Activated naive CD8-positive, alpha-beta T cell treated with anti-CD3 and anti-CD28 coated beads, Interleukin-2, amount 50 U/mL, for 24 hours (primary cell): ENCODE measurements at regions not wholly inside any gene's neighbourhood (a gene's known extent, or its start where the extent isn't known, plus 50 kb on each side); places are given as distances from the start of the nearest gene placed in this dataset.
"Not testable (repeated sequence)": the region's sequence is repeated elsewhere in the genome, so short reads cannot be mapped to it uniquely, and the experiment has no call there.

Experiments used
- ATAC-seq: fragments of 150-1000 bp; cut with Tn5 transposase; one replicate; pipeline ENCODE4 v1.10.0; 2021
- DNase-seq: peaks from one replicate; pipeline ENCODE4 v3.0.0; 2021
- H3K27ac Mint-ChIP-seq: one replicate; pipeline ENCODE4 v1.8.0; 2021; ENCODE audit warnings: mild to moderate bottlenecking, mixed read lengths
- H3K27me3 Mint-ChIP-seq: one replicate; pipeline ENCODE4 v1.8.0; 2021; ENCODE audit warnings: mixed read lengths
- H3K36me3 Mint-ChIP-seq: one replicate; pipeline ENCODE4 v1.8.0; 2021; ENCODE audit warnings: low read depth, mixed read lengths
- H3K4me1 Mint-ChIP-seq: one replicate; pipeline ENCODE4 v1.8.0; 2021; ENCODE audit warnings: mixed read lengths
- H3K4me3 Mint-ChIP-seq: one replicate; pipeline ENCODE4 v1.8.0; 2021; ENCODE audit warnings: mild to moderate bottlenecking, moderate library complexity, mixed read lengths
- H3K9me3 Mint-ChIP-seq: one replicate; pipeline ENCODE4 v1.8.0; 2021; ENCODE audit warnings: mixed read lengths

DNA sequence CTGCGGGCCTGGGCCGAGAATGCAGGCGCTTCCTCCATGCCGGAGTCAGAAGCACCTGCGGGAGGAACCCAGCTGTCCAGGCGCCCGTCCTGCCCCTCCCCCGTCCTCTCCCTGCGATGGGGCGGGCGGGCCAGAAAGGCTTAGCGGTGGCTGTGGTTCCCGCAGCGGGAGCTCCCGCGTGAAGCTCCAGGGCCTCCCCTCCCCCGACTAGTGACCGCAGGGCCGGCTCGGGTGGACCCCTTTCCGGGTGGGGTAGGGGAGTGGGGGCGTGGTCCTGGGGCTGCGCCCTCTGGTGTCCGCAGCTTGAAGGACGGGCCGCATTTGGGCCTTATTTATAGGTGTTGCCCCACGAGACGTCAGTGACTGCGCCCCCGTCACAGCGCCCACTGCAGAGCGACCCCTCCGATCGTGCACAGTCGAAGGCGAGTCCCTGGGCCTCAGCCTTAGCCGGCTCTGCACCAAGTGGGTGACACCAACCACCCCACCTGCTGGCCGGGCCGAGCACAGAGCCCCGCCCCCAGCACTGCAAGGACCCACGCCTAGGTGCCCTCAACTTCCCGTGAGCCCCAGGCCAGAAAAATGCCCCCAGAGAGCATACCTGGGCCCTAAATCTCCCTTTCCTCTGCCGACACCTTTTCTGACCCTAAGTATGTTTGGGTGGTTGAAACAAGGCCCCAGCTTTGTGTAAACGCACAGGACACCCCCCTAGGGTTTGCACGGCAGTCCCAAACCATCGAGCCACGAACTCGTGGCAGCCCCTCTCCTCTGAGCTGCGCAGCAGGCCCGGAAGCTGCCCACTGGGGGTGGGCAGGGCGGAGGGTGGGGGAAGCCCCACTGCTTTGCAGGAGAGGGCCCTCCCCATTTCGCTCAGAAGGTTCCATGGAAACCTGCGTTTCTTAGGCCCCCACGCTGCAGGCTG lies 252.4 kb downstream of the ANKRD30B start:
- H3K4me1 Mint-ChIP-seq, H3K27ac Mint-ChIP-seq, H3K9me3 Mint-ChIP-seq, H3K36me3 Mint-ChIP-seq, H3K27me3 Mint-ChIP-seq, DNase-seq, H3K4me3 Mint-ChIP-seq, ATAC-seq: not testable (repeated sequence)

DNA sequence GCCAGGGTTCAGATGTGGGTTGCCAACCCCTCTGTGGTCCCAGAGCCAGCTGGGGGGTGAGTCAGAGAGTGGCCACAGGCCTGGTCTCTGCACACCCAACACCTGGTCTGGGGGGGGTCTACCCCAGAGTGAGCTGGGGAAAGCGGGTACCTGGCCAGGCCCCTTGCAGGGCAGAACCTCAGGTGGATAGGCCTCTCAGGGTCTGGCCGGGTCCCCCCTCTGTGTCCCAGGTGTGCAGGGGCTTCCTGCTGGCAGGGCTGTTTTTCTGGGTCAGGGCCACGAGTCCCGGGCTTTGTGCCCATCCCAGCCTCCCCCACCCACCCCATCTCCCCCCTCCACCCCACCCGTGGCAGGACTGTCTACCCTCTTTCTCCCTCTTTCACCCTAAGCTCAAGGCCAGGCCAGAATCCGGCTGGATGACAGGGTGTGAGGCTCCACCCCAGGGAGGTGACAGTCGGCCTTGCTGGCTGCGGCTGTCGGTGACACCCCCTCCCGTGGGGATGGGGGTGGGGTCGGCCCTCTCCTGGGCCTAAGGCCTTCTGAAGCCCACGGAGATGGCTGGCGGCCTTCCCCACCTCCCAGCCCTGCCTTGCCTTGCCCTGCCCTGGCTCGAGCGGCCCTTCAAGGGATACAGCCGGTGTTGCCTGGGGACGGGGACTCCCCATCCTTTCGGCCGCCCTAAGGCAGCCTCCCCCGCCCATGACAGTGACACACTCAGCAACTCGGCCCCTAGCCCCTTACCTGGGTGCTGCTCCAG lies 253.2 kb downstream of the ANKRD30B start:
- not testable (repeated sequence) for H3K27ac Mint-ChIP-seq, DNase-seq, H3K4me1 Mint-ChIP-seq, H3K4me3 Mint-ChIP-seq, H3K27me3 Mint-ChIP-seq, H3K36me3 Mint-ChIP-seq, ATAC-seq, H3K9me3 Mint-ChIP-seq

DNA sequence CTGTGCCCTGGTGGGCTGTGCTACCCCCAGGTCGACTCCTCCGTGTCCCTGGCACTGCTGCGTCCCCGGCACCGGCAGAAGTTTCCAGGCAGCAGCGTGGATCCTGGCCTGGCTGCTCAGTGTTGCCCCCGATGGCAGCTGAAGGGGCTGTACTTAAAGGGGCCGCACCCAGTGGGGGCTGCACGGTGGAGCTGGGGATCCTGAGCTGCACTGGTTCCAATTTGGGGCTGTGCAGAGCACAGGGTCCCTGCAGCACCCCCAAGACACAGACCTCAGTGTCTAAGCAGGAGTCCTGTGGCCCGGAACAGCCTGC lies 253.8 kb downstream of the ANKRD30B start:
- not testable (repeated sequence) for H3K27me3 Mint-ChIP-seq, H3K9me3 Mint-ChIP-seq, DNase-seq, ATAC-seq, H3K4me3 Mint-ChIP-seq, H3K36me3 Mint-ChIP-seq, H3K4me1 Mint-ChIP-seq, H3K27ac Mint-ChIP-seq

DNA sequence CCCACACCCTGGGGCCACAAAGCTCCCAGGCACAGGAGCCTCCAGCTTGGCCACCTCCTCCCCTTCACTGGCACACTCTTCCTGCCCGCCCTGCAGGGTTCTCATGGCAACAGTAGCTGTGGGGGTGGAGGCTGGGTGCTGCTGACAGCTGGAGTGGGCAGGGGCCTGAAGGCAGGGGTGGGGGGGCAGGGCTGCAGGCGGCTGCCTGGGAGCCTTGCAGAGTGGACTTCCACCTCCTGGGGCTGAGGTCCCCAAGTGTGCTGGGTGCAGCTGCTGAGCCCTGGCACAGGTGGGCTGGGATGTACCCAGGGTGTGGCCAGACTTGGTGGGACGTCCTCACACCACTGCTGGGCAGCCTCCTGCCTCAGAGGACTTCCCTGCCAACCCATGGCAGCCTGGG lies 254.8 kb downstream of the ANKRD30B start:
- H3K27me3 Mint-ChIP-seq, ATAC-seq, H3K9me3 Mint-ChIP-seq, H3K27ac Mint-ChIP-seq, H3K4me1 Mint-ChIP-seq, DNase-seq, H3K36me3 Mint-ChIP-seq, H3K4me3 Mint-ChIP-seq: not testable (repeated sequence)

DNA sequence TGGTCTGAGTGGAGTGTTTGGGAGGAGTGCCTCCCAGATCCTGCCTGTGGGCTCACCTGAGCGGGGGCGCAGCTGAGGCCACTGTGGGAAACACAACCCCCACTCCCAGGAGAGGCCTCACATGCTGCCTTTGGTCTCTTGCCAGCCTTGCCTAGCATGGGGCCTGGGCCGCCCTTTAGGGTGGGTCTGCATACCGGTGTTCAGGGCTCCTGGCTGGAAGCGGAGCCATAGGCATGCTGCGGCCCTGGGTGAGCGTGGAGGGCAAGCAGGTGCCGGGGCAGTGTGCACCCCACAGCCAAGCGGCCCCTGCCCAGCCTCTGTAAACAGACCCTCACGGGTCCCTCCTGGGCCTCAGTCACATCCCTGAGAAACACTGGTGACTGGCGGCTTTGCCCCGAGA lies 255.3 kb downstream of the ANKRD30B start:
- H3K9me3 Mint-ChIP-seq, H3K27me3 Mint-ChIP-seq, DNase-seq, H3K36me3 Mint-ChIP-seq, H3K4me1 Mint-ChIP-seq, ATAC-seq, H3K4me3 Mint-ChIP-seq, H3K27ac Mint-ChIP-seq: not testable (repeated sequence)

DNA sequence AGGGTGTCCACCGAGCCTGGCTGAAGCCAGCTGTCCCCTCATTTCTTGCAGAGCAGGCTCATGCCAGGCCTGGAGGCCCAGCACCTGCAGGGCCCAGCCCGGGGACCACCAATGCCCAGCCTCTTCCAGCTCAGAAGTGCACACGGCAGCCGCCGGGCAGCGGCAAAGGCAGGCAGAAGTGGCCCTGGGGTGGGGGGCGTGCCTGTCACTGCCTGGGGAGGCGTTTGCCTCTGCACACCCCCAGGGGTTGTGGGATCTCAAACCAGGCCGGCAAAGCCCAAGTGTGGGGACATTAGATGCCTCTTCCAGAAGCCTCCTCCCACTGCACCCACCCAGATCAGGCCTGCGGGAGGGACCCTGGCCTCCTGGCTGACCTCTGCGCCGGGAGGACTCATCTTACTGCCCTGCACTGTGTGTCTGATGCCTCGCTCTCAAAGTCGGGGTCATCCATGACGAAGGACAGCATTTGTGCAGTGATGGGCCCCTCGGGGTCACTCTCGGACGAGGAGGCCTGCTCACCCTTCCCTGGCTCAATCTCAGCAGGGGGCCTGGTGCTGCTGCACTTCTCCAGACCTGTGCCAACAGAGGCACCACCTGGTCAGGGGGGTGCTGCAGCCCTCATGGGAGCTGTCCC lies 255.8 kb downstream of the ANKRD30B start:
- DNase-seq, H3K4me1 Mint-ChIP-seq, H3K27ac Mint-ChIP-seq, H3K36me3 Mint-ChIP-seq, H3K4me3 Mint-ChIP-seq, ATAC-seq, H3K27me3 Mint-ChIP-seq, H3K9me3 Mint-ChIP-seq: not testable (repeated sequence)

DNA sequence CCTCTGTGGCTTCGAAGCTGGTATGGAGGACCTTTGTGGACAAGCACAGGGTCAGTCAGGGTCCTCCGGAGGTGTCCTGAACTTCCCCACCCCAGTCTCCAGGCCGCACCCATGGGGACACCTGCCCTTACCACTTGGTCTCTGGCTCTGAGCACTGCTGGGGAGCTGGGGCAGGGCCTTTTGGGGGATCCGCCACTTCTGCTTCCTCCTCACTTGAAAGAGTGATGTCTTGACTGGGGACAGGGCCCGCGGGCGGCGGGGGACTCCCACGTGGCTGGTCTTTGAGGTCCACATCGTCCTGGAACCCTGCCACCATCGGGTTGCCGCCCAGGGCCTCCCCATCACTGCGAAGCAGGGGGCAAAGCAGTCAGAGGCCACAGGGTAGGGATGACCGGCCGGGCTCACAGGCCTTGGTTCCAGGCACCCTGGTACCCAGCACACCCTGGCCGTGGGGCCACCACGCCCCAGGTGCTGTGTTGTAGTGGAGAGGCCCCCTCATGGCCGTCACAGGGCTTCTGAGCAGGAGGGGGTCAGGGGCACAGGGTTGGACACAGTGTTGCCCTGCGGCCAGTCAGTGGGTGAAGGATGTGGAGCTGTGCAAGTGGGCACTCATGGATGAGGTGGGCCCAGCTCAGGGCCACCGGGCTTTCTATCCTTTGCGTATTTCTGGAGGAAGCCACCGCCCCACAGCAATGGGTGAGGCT lies 256.4 kb downstream of the ANKRD30B start:
- H3K27me3 Mint-ChIP-seq, H3K36me3 Mint-ChIP-seq, H3K4me3 Mint-ChIP-seq, DNase-seq, H3K4me1 Mint-ChIP-seq, H3K9me3 Mint-ChIP-seq, ATAC-seq, H3K27ac Mint-ChIP-seq: not testable (repeated sequence)

DNA sequence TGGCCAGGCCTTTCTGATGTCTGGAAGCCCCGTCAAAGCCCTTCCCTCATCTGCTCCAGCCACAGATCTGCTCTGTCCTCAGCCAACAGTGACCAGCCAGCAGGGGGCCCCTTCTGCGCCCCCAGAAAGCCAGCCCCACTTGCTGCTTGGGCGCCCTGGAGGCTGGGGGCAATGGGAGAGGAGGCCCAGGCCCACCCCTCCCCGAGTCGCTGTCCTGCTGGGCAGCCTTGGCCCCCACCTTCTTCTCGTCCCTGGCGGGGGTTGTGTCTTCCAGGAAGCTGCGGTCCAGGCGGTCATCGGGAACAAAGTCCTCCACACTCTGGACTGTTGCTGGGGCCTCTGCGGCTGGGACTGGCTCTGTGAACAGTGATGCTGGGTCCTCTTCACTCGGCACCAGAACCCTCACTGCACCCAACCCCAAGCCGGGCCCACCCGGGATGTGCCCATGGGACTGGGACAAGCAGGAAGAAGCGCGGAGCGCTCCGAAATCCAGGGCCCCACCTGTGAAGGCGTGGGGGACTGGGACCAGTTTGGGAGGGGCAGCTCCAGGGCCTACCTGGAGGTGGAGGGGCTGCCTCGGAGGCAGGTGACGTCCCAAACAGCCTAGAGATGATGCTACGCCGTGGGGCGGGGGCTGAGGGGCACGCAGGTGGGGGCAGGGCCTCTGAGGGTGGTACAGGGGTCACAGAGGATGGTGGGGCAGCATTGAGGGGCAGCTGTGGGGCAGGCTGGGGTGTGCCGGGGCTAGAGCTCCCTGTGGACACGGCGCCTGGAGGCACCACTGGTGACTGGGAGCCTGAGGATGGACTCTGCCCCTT lies 257.6 kb downstream of the ANKRD30B start:
- Mint-ChIP-seq H3K4me1 (no peaks in the 10 kb centered on the region), H3K36me3 (no peaks in the 10 kb centered on the region), H3K27ac (no peak overlapping the region), H3K27me3 (no peaks in the 10 kb centered on the region), H3K9me3 (no peaks in the 10 kb centered on the region), H3K4me3 (no peak overlapping the region)
- ATAC-seq: no peak
- no peak for DNase-seq

DNA sequence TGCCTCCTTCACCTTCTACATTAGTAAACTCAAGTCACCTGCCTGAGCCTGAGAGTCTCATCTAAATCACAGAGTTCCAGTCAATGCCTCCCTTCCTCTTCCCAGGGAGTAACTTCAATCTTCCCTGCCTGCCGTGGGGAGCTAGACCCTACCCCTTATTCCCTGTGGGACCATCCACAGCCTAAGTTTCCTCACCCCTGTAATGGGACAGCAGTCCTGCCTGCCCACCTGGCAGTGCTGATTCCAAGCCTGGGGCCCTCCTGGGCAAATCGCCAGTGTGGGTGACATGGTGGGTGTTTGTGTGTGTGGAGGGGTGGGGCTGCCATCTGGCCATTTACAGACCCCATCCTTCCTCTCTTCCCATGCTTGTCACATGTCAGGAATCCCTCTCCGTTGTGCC lies 258.6 kb downstream of the ANKRD30B start:
- not testable (repeated sequence) for H3K9me3 Mint-ChIP-seq, H3K4me1 Mint-ChIP-seq, H3K4me3 Mint-ChIP-seq, H3K27me3 Mint-ChIP-seq, ATAC-seq, DNase-seq, H3K36me3 Mint-ChIP-seq, H3K27ac Mint-ChIP-seq

DNA sequence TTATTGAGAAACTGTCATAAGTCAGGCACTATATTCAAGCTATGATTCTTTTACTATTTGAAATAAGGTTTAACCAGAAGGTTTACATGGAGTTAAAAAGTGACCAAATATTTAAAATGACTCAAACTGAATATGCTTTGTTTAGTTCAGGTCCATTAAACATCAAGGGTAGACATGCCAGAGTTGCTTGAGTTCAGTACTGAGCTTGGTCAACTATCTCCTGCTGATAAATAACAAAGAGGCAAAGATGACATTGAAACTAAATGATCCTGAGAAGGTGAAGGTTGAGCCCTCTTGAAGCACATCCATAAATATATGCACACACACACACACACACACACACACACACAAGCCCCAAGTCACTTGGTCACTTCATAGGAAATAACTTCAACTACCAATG lies 278.1 kb downstream of the ANKRD30B start:
- H3K4me3 Mint-ChIP-seq, ATAC-seq: not testable (repeated sequence)

DNA sequence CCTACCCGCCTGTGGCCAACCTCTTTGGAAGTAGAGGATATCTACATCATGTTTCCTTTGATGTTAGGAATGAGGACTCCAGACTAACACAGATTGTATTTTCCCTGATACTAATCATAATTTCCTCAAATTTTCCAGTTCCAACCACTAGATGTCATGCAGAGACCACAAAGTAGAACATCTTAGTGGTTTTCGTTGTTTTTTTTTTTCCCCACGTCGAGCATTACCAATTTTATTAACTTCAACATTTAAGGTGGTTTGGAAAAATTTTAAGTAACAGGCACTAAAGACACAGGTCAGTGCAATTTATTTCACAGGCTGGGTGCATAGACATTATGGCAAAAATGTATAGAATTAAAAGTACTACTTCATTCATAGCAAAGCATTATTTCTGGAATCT lies 280.1 kb downstream of the ANKRD30B start:
- not testable (repeated sequence) for DNase-seq, H3K4me3 Mint-ChIP-seq, ATAC-seq, H3K36me3 Mint-ChIP-seq, H3K27ac Mint-ChIP-seq, H3K27me3 Mint-ChIP-seq, H3K4me1 Mint-ChIP-seq, H3K9me3 Mint-ChIP-seq

More for the DNA sequence above, 278.1 kb downstream of the ANKRD30B start:
- H3K36me3 Mint-ChIP-seq, H3K9me3 Mint-ChIP-seq, H3K27ac Mint-ChIP-seq, H3K4me1 Mint-ChIP-seq, DNase-seq, H3K27me3 Mint-ChIP-seq: not testable (repeated sequence)

DNA sequence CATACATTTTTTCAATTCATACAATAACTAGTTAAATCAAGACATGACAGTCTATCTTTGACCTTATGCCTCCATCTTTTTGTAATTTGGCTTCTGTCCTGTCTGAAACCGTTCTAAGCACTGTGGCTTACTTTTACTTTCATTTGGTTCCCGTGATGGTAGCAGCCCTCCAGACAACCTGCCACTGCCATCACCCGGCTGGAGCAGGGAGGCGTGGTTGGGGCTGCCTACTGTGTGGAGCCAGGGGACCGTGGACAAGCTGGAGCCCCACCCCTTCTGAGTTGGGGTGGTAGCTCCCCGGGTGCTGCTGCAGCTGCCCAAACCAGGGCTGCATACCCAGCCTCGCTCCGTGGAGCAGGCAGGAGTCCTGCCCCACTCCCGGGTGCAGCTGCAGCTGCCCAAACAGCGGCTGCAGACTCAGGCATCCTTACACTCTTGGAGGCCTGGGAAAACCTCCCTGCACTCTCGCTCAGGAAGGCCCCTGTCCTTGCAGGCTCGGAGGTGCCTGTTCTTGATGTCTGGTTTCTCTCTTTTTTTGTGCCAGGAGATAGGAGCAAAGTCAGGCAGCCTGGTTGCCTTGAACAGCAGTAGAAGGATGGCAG lies 312.4 kb downstream of the ANKRD30B start:
- H3K4me1 Mint-ChIP-seq, H3K36me3 Mint-ChIP-seq, H3K27me3 Mint-ChIP-seq, DNase-seq, H3K9me3 Mint-ChIP-seq, H3K27ac Mint-ChIP-seq, ATAC-seq, H3K4me3 Mint-ChIP-seq: not testable (repeated sequence)

DNA sequence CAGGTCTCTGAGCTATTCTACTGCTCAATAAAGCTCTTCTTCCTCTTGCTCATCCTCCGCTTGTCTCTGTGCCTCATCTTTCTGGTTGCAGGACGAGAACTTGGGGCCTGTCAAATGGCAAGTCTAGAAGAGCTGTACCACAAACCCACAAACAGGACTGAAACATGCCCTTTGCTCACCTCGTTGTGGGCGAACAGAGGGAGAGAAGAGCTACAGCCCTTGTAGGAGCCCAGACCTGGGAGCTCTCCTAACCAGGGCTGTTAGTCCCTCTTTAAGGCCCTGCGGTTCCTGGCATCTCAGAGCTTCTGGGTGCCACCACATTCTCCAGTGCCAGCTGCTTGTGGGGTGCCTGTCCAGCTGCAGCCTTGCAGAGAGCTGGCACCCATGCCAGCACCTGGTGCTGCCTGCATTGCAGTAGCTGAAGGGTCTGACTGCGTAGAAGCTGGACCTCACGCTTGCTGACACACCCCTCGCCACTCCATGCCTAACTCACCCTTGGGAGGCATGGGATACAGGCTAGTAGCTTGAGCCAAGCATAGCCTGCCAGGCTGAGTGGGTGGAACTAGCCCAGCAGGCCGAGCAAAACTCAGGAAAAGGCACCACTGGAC lies 313.4 kb downstream of the ANKRD30B start:
- not testable (repeated sequence) for H3K27me3 Mint-ChIP-seq

More for the DNA sequence above, 313.4 kb downstream of the ANKRD30B start:
- not testable (repeated sequence) for H3K4me1 Mint-ChIP-seq, H3K4me3 Mint-ChIP-seq, H3K36me3 Mint-ChIP-seq, DNase-seq, H3K9me3 Mint-ChIP-seq, ATAC-seq, H3K27ac Mint-ChIP-seq
